HL-60 (cell line): ENCODE measurements at regions not wholly inside any gene's neighbourhood (a gene's known extent, or its start where the extent isn't known, plus 50 kb on each side); places are given as distances from the start of the nearest gene placed in this dataset.

Source experiments
- DNase-seq, 2 experiments: peaks; one replicate each; pipeline ENCODE4 v3.0.0-alpha.2; 2010 to 2020; ENCODE audit warnings: low read depth in 1 of 2, low spot score in 1 of 2
- H3K27ac ChIP-seq: fragments of 250-450 bp; sonication (Bioruptor Pico); replicated peaks from 2 replicates; pipeline ENCODE4 v1.5.1; 2020; ENCODE audit warnings: mild to moderate bottlenecking, moderate library complexity
- H3K27me3 ChIP-seq: fragments of 250-450 bp; sonication (Bioruptor Pico); 2 replicates; pipeline ENCODE4 v1.5.1; 2021; ENCODE audit warnings: mild to moderate bottlenecking, moderate library complexity; ENCODE audit not compliant: insufficient read depth, poor library complexity, severe bottlenecking
- H3K4me3 ChIP-seq: replicated peaks from 2 replicates; pipeline ENCODE4 v1.5.1; 2011; ENCODE audit warnings: mild to moderate bottlenecking, control low read depth, low read length; ENCODE audit not compliant: insufficient read depth
- GABPA ChIP-seq: IDR thresholded peaks from 2 replicates; pipeline ENCODE4 v1.6.1; 2012; ENCODE audit warnings: low read depth
- POLR2AphosphoS5 ChIP-seq: IDR thresholded peaks from 2 replicates; pipeline ENCODE4 v1.6.1; 2012; ENCODE audit warnings: low read depth
- SPI1 ChIP-seq: IDR thresholded peaks from 2 replicates; pipeline ENCODE4 v1.6.1; 2012; ENCODE audit warnings: low read depth, mild to moderate bottlenecking, borderline replicate concordance
- TF ChIP-seq, protein P1 (sequence below): IDR thresholded peaks from 2 replicates; pipeline ENCODE4 v1.6.1; 2012; ENCODE audit warnings: low read depth; ENCODE audit not compliant: insufficient replicate concordance
- TF ChIP-seq, protein P2 (sequence below): IDR thresholded peaks from one replicate; pipeline ENCODE4 v1.5.1; 2011; ENCODE audit warnings: low read length, control low read depth, inconsistent platforms; ENCODE audit not compliant: insufficient read depth

DNA sequence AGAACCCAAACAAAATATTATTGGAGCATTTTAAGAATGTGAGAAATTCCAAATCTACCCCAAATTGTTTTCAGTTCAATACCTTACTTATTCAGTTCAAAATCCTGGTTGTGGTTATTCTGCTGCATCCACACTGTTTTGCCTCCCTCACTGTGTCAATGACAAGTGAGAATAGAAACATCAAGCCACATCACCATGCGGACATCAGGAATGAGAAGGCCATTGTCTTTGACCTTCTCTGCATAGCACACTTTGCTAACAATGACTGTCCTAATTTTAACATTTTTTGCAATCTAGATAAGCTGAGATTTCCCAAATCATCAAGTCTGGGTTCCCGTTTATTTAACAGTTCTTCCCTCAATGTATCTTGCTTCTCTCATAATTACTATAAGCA, 93.7 kb downstream of the ELAPOR2 start:
- Histone ChIP-seq H3K27me3 (no peaks in the 10 kb centered on the region), H3K27ac (no peak overlapping the region), H3K4me3 (no peak overlapping the region)
- no peak for TF ChIP-seq SPI1
- TF ChIP-seq, protein P1, sequence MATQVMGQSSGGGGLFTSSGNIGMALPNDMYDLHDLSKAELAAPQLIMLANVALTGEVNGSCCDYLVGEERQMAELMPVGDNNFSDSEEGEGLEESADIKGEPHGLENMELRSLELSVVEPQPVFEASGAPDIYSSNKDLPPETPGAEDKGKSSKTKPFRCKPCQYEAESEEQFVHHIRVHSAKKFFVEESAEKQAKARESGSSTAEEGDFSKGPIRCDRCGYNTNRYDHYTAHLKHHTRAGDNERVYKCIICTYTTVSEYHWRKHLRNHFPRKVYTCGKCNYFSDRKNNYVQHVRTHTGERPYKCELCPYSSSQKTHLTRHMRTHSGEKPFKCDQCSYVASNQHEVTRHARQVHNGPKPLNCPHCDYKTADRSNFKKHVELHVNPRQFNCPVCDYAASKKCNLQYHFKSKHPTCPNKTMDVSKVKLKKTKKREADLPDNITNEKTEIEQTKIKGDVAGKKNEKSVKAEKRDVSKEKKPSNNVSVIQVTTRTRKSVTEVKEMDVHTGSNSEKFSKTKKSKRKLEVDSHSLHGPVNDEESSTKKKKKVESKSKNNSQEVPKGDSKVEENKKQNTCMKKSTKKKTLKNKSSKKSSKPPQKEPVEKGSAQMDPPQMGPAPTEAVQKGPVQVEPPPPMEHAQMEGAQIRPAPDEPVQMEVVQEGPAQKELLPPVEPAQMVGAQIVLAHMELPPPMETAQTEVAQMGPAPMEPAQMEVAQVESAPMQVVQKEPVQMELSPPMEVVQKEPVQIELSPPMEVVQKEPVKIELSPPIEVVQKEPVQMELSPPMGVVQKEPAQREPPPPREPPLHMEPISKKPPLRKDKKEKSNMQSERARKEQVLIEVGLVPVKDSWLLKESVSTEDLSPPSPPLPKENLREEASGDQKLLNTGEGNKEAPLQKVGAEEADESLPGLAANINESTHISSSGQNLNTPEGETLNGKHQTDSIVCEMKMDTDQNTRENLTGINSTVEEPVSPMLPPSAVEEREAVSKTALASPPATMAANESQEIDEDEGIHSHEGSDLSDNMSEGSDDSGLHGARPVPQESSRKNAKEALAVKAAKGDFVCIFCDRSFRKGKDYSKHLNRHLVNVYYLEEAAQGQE, result no peak
- TF ChIP-seq POLR2AphosphoS5, result no peak
- no peak for TF ChIP-seq GABPA
- TF ChIP-seq, protein P2, sequence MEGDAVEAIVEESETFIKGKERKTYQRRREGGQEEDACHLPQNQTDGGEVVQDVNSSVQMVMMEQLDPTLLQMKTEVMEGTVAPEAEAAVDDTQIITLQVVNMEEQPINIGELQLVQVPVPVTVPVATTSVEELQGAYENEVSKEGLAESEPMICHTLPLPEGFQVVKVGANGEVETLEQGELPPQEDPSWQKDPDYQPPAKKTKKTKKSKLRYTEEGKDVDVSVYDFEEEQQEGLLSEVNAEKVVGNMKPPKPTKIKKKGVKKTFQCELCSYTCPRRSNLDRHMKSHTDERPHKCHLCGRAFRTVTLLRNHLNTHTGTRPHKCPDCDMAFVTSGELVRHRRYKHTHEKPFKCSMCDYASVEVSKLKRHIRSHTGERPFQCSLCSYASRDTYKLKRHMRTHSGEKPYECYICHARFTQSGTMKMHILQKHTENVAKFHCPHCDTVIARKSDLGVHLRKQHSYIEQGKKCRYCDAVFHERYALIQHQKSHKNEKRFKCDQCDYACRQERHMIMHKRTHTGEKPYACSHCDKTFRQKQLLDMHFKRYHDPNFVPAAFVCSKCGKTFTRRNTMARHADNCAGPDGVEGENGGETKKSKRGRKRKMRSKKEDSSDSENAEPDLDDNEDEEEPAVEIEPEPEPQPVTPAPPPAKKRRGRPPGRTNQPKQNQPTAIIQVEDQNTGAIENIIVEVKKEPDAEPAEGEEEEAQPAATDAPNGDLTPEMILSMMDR, result no peak
- DNase-seq, result no peak

DNA sequence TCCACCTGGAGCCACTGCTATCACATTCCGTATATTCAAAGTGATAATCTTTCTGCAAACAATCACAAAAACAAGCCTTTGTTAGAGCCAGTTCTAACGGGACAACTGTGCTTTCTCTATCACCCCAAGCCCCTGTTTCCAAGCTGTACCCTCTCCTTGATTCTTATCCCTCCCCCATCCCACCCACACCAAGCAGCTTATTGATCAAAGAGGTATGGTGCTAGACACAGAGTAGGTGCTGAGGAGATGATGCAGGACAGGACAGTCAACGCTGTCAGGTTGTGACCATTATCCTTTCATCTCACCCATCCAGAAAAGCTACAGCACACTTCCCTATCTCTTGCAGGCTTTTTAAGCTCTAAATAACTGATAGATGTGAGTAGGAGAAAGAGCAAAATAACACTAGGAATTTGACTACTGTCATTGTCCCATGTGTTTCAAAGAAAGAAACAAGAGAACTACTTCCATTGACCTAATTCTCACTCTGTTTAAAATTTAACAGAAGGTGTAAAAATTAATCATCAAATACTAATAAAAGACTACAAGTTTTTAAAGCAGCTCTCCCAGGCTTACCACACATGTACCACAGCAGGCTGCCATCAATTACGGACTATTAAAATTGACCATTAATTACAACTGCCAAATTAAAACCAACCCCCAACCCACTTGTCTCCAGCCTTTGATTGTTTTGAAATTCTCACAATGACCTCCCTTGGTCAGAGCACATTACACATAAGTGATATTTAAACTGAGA, 94.3 kb downstream of the ELAPOR2 start:
- no peak for TF ChIP-seq GABPA
- TF ChIP-seq SPI1, result no peak
- no peak for TF ChIP-seq POLR2AphosphoS5
- TF ChIP-seq, protein P1, result no peak
- TF ChIP-seq, protein P2, result no peak
- Histone ChIP-seq H3K4me3 (no peak overlapping the region), H3K27ac (no peak overlapping the region), H3K27me3 (no peaks in the 10 kb centered on the region)
- no peak for DNase-seq

DNA sequence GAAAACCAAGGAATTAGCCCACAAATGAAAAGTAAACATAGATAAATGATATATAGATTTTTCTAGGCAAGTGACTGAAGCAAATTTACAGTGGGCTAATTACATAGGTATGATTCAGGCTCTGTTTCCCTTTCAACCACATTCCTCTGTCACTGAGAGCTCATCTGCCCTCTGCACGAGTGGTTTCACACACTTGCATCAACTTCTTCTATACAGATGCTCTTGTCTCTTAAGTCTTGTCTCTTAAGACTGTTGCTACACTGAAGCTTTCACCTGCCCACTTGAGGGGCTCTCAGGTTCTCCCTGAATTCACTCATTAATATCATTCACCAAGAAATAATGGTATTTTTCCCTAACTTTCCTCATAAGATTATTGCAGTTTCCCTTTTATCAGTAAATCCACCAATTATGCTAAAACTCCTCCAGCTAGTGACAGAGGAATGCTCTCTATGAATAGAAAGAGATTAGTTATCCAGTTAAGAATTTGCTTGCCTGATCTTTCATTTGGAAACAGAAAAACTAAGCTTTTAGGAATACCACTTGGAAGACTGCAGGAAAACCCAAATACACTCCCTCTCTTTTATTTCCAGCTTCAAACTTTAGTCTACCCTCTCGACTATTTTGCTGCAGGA, 95.7 kb downstream of the ELAPOR2 start:
- DNase-seq, result no peak
- Histone ChIP-seq H3K27me3 (no peaks in the 10 kb centered on the region), H3K27ac (no peak overlapping the region), H3K4me3 (no peak overlapping the region)
- TF ChIP-seq POLR2AphosphoS5, result no peak
- no peak for TF ChIP-seq GABPA
- TF ChIP-seq, protein P2, result no peak
- no peak for TF ChIP-seq SPI1
- TF ChIP-seq, protein P1, result no peak
